ENCODE measurements at regions not wholly inside any gene's neighbourhood (a gene's known extent, or its start where the extent isn't known, plus 50 kb on each side); places are given as distances from the start of the nearest gene placed in this dataset.

- H3K9ac ChIP-seq (ENCODE audit: insufficient read depth, low read length, poor library complexity, severe bottlenecking) = no peak overlapping the region
- no peaks in the 10 kb centered on the region for H4K20me1 ChIP-seq (ENCODE audit: insufficient read depth, low read length)
- no peak overlapping the region for H2AFZ ChIP-seq (ENCODE audit: insufficient read depth, low read depth, low read length, poor library complexity, severe bottlenecking)
- H3K9me3 ChIP-seq (replicated peaks in 1 of 2; ENCODE audit: control insufficient read depth in 1 of 2, insufficient read depth in 1 of 2, low read length in 2 of 2) = peaks cover 0 to 8% of the 10 kb centered on the region in 2 donors
- intact Hi-C loops (cut with micrococcal nuclease) = no loop called here
- H3K4me1 ChIP-seq (ENCODE audit: control insufficient read depth in 1 of 2, insufficient read depth in 2 of 2, low read length in 2 of 2) = no peaks in the 10 kb centered on the region
- no peaks in the 10 kb centered on the region for H3K27me3 ChIP-seq (ENCODE audit: control insufficient read depth in 2 of 2, insufficient read depth in 2 of 2, low read length in 2 of 2)
- H3K36me3 Mint-ChIP-seq = no peaks in the 10 kb centered on the region
- no peak overlapping the region for H3K4me3 ChIP-seq (replicated peaks in 1 of 3; ENCODE audit: low read depth in 2 of 3, low read length in 3 of 3)
- peaks cover 0 to 10% (median 5%) of the 10 kb centered on the region in 7 donors for H3K9me3 Mint-ChIP-seq
- DNase-seq = no peak
- no peaks in the 10 kb centered on the region for H3K27me3 Mint-ChIP-seq (ENCODE audit: low read depth in 3 of 3)
- no peaks in the 10 kb centered on the region for H3K4me1 Mint-ChIP-seq
- no peak overlapping the region for H3K4me3 Mint-ChIP-seq
- H3K4me2 ChIP-seq (replicated peaks; ENCODE audit: extremely low read depth, low read length, poor library complexity, severe bottlenecking) = no peak overlapping the region
- no peaks in the 10 kb centered on the region for H3K79me2 ChIP-seq (ENCODE audit: insufficient read depth, low read length)
- H3K27ac Mint-ChIP-seq = no peak overlapping the region
- 91% methylated on average over 1 of the region's 1 CpG for WGBS (ENCODE audit: insufficient coverage)
- no peaks in the 10 kb centered on the region for H3K36me3 ChIP-seq (replicated peaks in 1 of 2; ENCODE audit: control insufficient read depth in 1 of 2, insufficient read depth in 2 of 2, low read length in 2 of 2)
- H3K27ac ChIP-seq (ENCODE audit: low read depth in 1 of 2, low read length in 2 of 2) = no peak overlapping the region
- TF ChIP-seq, protein P1, sequence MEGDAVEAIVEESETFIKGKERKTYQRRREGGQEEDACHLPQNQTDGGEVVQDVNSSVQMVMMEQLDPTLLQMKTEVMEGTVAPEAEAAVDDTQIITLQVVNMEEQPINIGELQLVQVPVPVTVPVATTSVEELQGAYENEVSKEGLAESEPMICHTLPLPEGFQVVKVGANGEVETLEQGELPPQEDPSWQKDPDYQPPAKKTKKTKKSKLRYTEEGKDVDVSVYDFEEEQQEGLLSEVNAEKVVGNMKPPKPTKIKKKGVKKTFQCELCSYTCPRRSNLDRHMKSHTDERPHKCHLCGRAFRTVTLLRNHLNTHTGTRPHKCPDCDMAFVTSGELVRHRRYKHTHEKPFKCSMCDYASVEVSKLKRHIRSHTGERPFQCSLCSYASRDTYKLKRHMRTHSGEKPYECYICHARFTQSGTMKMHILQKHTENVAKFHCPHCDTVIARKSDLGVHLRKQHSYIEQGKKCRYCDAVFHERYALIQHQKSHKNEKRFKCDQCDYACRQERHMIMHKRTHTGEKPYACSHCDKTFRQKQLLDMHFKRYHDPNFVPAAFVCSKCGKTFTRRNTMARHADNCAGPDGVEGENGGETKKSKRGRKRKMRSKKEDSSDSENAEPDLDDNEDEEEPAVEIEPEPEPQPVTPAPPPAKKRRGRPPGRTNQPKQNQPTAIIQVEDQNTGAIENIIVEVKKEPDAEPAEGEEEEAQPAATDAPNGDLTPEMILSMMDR (IDR thresholded peaks at IDR 0.05) = no peak
These were observed 101.5 kb upstream of the PPP2R3A start for GRCh38 chr3:135864060-135864459.

DNA sequence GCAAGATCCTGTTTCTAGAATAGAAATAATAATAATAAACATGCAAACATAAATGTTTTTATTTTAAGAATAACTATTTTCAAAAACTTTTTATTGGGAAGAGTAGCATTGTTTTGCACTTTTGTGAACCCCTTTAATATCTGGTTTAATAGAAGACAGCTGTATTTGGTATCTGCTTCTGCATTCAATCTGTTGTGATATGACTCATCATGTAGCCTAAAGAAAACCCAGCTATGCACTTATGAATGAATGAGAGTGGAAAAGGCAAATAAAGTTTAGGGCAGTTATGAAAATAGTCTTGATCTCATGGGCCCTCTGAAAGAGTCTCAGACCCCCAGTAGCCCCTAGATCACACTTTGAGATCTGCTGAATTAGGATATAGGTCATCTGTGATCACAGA lies 100.4 kb upstream of the PPP2R3A start:
- intact Hi-C loops (cut with micrococcal nuclease) = no loop called here
- Histone ChIP-seq H2AFZ (ENCODE audit: insufficient read depth, low read depth, low read length, poor library complexity, severe bottlenecking) (no peak overlapping the region), H3K27ac (ENCODE audit: low read depth in 1 of 2, low read length in 2 of 2) (no peak overlapping the region), H4K20me1 (ENCODE audit: insufficient read depth, low read length) (no peaks in the 10 kb centered on the region), H3K27me3 (ENCODE audit: control insufficient read depth in 2 of 2, insufficient read depth in 2 of 2, low read length in 2 of 2) (no peaks in the 10 kb centered on the region), H3K9ac (ENCODE audit: insufficient read depth, low read length, poor library complexity, severe bottlenecking) (no peak overlapping the region), H3K36me3 (replicated peaks in 1 of 2; ENCODE audit: control insufficient read depth in 1 of 2, insufficient read depth in 2 of 2, low read length in 2 of 2) (no peaks in the 10 kb centered on the region), H3K79me2 (ENCODE audit: insufficient read depth, low read length) (no peaks in the 10 kb centered on the region), H3K4me3 (replicated peaks in 1 of 3; ENCODE audit: low read depth in 2 of 3, low read length in 3 of 3) (no peak overlapping the region), H3K4me1 (ENCODE audit: control insufficient read depth in 1 of 2, insufficient read depth in 2 of 2, low read length in 2 of 2) (no peaks in the 10 kb centered on the region), H3K9me3 (replicated peaks in 1 of 2; ENCODE audit: control insufficient read depth in 1 of 2, insufficient read depth in 1 of 2, low read length in 2 of 2) (peaks cover 0 to 12% of the 10 kb centered on the region in 2 donors), H3K4me2 (replicated peaks; ENCODE audit: extremely low read depth, low read length, poor library complexity, severe bottlenecking) (no peak overlapping the region)
- Mint-ChIP-seq H3K36me3 (no peaks in the 10 kb centered on the region), H3K27ac (no peak overlapping the region), H3K4me3 (no peak overlapping the region), H3K27me3 (ENCODE audit: low read depth in 3 of 3) (no peaks in the 10 kb centered on the region), H3K9me3 (peaks cover 0 to 12% (median 5%) of the 10 kb centered on the region in 7 donors), H3K4me1 (no peaks in the 10 kb centered on the region)
- DNase-seq = no peak
- TF ChIP-seq, protein P1 (IDR thresholded peaks at IDR 0.05) = no peak
